Caco-2 (cell line): ENCODE measurements at regions not wholly inside any gene's neighbourhood (a gene's known extent, or its start where the extent isn't known, plus 50 kb on each side); places are given as distances from the start of the nearest gene placed in this dataset.

ENCODE experiments used
- BruUV-seq: library from RNA; stranded (reverse); fragments of 400-500 nt; replicated peaks from 2 replicates; lab custom pipeline; 2021; lab: Mats Ljungman, UMichigan
- CTCF ChIA-PET: fragments of 300-600 bp; sonication (Branson Sonifier 250); formaldehyde crosslinking; loops from one replicate; lab custom pipeline; 2022; ENCODE audit warnings: antibody characterized with exemption; lab: Charles Lee
- POLR2A ChIA-PET: fragments of 300-600 bp; sonication (Branson Sonifier 250); formaldehyde crosslinking; loops from one replicate; lab custom pipeline; 2022; ENCODE audit warnings: antibody characterized with exemption; lab: Charles Lee
- DNase-seq, 2 experiments: peaks; one replicate each; pipeline versions ENCODE4 v3.0.0 to v3.0.0-alpha.2; 2020 to 2022
- H3K27me3 ChIP-seq: replicated peaks from 2 replicates; pipeline ENCODE4 v1.6.0; 2011; ENCODE audit warnings: low read length; ENCODE audit not compliant: control insufficient read depth, insufficient read depth
- H3K36me3 ChIP-seq: 2 replicates; pipeline ENCODE4 v1.5.1; 2011; ENCODE audit warnings: low read length; ENCODE audit not compliant: control insufficient read depth, insufficient read depth
- H3K4me1 ChIP-seq: fragments of 250-450 bp; sonication (Bioruptor Pico); 2 replicates; pipeline ENCODE4 v1.5.1; 2020; ENCODE audit warnings: mild to moderate bottlenecking
- H3K4me3 ChIP-seq: 2 replicates; pipeline ENCODE4 v1.5.1; 2011; ENCODE audit warnings: low read depth, mild to moderate bottlenecking, control low read depth, low read length
- H3K9me3 ChIP-seq: fragments of 250-450 bp; sonication (Bioruptor Pico); 2 replicates; pipeline ENCODE4 v1.5.1; 2020; ENCODE audit warnings: mild to moderate bottlenecking, moderate library complexity
- H3K27ac Mint-ChIP-seq: one replicate; pipeline ENCODE4 v1.8.0; 2022; ENCODE audit warnings: mixed read lengths; ENCODE audit not compliant: unreplicated experiment
- H3K27me3 Mint-ChIP-seq: one replicate; pipeline ENCODE4 v1.8.0; 2022; ENCODE audit warnings: mixed read lengths; ENCODE audit not compliant: insufficient read depth, unreplicated experiment
- H3K36me3 Mint-ChIP-seq: one replicate; pipeline ENCODE4 v1.8.0; 2022; ENCODE audit warnings: mild to moderate bottlenecking, mixed read lengths; ENCODE audit not compliant: insufficient read depth, unreplicated experiment
- H3K4me1 Mint-ChIP-seq: one replicate; pipeline ENCODE4 v1.8.0; 2022; ENCODE audit warnings: low read depth, mixed read lengths; ENCODE audit not compliant: unreplicated experiment
- H3K4me3 Mint-ChIP-seq: one replicate; pipeline ENCODE4 v1.8.0; 2022; ENCODE audit warnings: mild to moderate bottlenecking, moderate library complexity, mixed read lengths; ENCODE audit not compliant: unreplicated experiment
- H3K9me3 Mint-ChIP-seq: one replicate; pipeline ENCODE4 v1.8.0; 2022; ENCODE audit warnings: mixed read lengths; ENCODE audit not compliant: unreplicated experiment
- CTCF ChIP-seq, 2 experiments: fragments of 200-600 bp in 1 of 2; IDR thresholded peaks; 1 replicate in 1 of 2; 2 replicates in 1 of 2; pipeline versions ENCODE4 v1.5.1 to v1.8.0; 2011 to 2022; ENCODE audit warnings: antibody characterized with exemption in 1 of 2, control low read depth in 1 of 2, inconsistent platforms in 1 of 2, low read depth in 1 of 2, low read length in 1 of 2, mild to moderate bottlenecking in 1 of 2, moderate library complexity in 1 of 2; ENCODE audit not compliant: insufficient read depth in 1 of 2, severe bottlenecking in 1 of 2, unreplicated experiment in 1 of 2
- intact Hi-C: fragments of 100-400 bp; cut with micrococcal nuclease; formaldehyde crosslinking; loops from one replicate; pipeline ENCODE4 v1.10.0; 2022; ENCODE audit not compliant: unreplicated experiment

DNA sequence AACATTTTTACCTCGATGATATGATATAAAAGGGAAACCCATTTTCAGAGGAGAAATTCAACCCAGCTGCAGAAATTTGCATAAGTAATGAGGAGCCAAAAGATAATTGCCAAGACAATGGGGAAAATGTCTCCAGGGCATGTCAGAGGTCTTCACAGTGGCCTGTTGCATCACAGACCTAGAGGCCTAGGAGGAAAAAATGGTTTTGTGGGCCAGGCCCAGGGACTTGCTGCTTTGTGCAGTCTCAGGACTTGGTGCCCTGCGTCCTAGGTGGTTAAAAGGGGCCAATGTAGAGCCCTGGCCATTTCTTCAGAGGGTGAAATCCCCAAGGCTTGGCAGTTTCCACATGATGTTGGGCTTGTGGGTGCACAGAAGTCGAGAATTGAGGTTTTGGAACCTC, 106.9 kb downstream of the CPXCR1 start:
- ChIA-PET CTCF (no interaction called here), POLR2A (no interaction called here)
- H3K36me3 ChIP-seq = no peaks in the 10 kb centered on the region
- H3K4me3 ChIP-seq = no peak overlapping the region
- no peaks in the 10 kb centered on the region for H3K9me3 ChIP-seq
- H3K4me1 Mint-ChIP-seq = no peaks in the 10 kb centered on the region
- no peaks in the 10 kb centered on the region for H3K27me3 Mint-ChIP-seq
- no peak overlapping the region for H3K4me3 Mint-ChIP-seq
- H3K4me1 ChIP-seq = no peaks in the 10 kb centered on the region
- H3K27ac Mint-ChIP-seq = no peak overlapping the region
- peaks cover 10% of the 10 kb centered on the region for H3K9me3 Mint-ChIP-seq
- BruUV-seq = no TSS peak
- DNase-seq = no peak
- H3K27me3 ChIP-seq = no peaks in the 10 kb centered on the region
- TF ChIP-seq CTCF (IDR thresholded peaks at IDR 0.05; ENCODE audit: insufficient read depth in 1 of 2, low read depth in 1 of 2, low read length in 1 of 2, severe bottlenecking in 1 of 2, unreplicated experiment in 1 of 2) = no peak
- H3K36me3 Mint-ChIP-seq = no peaks in the 10 kb centered on the region
- intact Hi-C loops = no loop called here

DNA sequence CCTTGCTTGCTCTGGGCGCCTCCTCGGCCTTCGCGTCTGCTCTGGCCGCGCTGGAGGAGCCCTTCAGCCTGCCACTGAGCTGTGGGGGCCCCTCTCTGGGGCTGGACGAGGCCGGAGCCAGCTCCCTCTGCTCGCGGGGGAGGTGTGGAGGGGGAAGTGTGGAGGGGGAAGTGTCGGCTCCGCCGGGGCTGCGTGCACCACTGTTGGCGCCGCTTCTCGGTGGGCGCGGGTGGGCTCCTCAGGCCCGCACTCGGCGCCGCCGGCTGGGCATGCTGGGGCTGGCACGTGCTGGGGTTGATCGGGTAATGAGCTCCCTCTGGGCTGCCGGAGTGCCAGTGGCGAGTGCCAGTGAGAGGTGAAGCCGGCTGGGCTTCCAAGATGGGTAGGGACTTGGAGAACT, 116.7 kb downstream of the CPXCR1 start:
- no peak overlapping the region for H3K4me3 Mint-ChIP-seq
- intact Hi-C loops = no loop called here
- no peaks in the 10 kb centered on the region for H3K9me3 Mint-ChIP-seq
- no peak for TF ChIP-seq CTCF (IDR thresholded peaks at IDR 0.05; ENCODE audit: insufficient read depth in 1 of 2, low read depth in 1 of 2, low read length in 1 of 2, severe bottlenecking in 1 of 2, unreplicated experiment in 1 of 2)
- Histone ChIP-seq H3K36me3 (no peaks in the 10 kb centered on the region), H3K27me3 (no peaks in the 10 kb centered on the region), H3K4me3 (no peak overlapping the region), H3K4me1 (no peaks in the 10 kb centered on the region), H3K9me3 (no peaks in the 10 kb centered on the region)
- ChIA-PET POLR2A (no interaction called here), CTCF (no interaction called here)
- no TSS peak for BruUV-seq
- H3K36me3 Mint-ChIP-seq = no peaks in the 10 kb centered on the region
- H3K4me1 Mint-ChIP-seq = no peaks in the 10 kb centered on the region
- no peak for DNase-seq
- H3K27ac Mint-ChIP-seq = no peak overlapping the region
- H3K27me3 Mint-ChIP-seq = no peaks in the 10 kb centered on the region

GRCh38 chrX:88865634-88866033, 118.6 kb downstream of the CPXCR1 start:
- Mint-ChIP-seq H3K36me3 (no peaks in the 10 kb centered on the region), H3K4me3 (no peak overlapping the region), H3K4me1 (no peaks in the 10 kb centered on the region), H3K27ac (no peak overlapping the region), H3K27me3 (no peaks in the 10 kb centered on the region), H3K9me3 (no peaks in the 10 kb centered on the region)
- POLR2A ChIA-PET = no interaction called here
- no TSS peak for BruUV-seq
- DNase-seq = no peak
- Histone ChIP-seq H3K4me3 (no peak overlapping the region), H3K9me3 (no peaks in the 10 kb centered on the region), H3K27me3 (no peaks in the 10 kb centered on the region), H3K36me3 (no peaks in the 10 kb centered on the region), H3K4me1 (no peaks in the 10 kb centered on the region)
- intact Hi-C loops = no loop called here
- no peak for TF ChIP-seq CTCF (IDR thresholded peaks at IDR 0.05; ENCODE audit: insufficient read depth in 1 of 2, low read depth in 1 of 2, low read length in 1 of 2, severe bottlenecking in 1 of 2, unreplicated experiment in 1 of 2)
- CTCF ChIA-PET = no interaction called here
